Choroid plexus epithelial cell (primary cell): ENCODE measurements at regions not wholly inside any gene's neighbourhood (a gene's known extent, or its start where the extent isn't known, plus 50 kb on each side); places are given as distances from the start of the nearest gene placed in this dataset.
"Not testable (repeated sequence)": the region's sequence is repeated elsewhere in the genome, so short reads cannot be mapped to it uniquely, and the experiment has no call there.

Experiments
- DNase-seq: peaks from one replicate; pipeline ENCODE4 v3.0.0-alpha.2; 2010; ENCODE audit warnings: low read depth
- H3K4me3 ChIP-seq: 2 replicates; pipeline ENCODE4 v1.5.1; 2011; ENCODE audit warnings: low read depth, mild to moderate bottlenecking, control low read depth, low read length, moderate library complexity
- CTCF ChIP-seq: conservative IDR thresholded peaks from 2 replicates; pipeline ENCODE4 v1.5.1; 2011; ENCODE audit warnings: low read depth, mild to moderate bottlenecking, control low read depth, inconsistent platforms, low read length, moderate library complexity

DNA sequence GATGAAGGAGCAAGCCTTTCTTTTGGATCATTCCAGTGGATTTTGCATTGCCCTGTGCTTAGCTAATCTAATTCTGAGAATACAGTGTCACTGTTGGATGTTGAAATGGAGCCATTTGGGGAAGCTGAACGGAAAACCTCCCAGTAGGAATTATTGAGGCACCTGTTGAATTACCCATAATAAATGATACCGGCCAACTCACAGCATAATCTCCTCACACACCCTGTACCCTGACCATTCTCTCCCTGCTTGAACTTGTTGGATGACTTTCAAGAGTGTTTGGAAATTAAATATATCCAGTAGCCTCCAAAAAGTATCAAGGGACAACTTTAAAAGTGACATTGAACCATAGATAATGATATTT lies 171.4 kb upstream of the HES1 start:
- H3K4me3 ChIP-seq, result no peak overlapping the region
- no peak for DNase-seq
- no peak for TF ChIP-seq CTCF

- no peak for TF ChIP-seq CTCF
- H3K4me3 ChIP-seq, result no peak overlapping the region
- no peak for DNase-seq
These were observed 167.5 kb upstream of the HES1 start for GRCh38 chr3:193968380-193968974.

DNA sequence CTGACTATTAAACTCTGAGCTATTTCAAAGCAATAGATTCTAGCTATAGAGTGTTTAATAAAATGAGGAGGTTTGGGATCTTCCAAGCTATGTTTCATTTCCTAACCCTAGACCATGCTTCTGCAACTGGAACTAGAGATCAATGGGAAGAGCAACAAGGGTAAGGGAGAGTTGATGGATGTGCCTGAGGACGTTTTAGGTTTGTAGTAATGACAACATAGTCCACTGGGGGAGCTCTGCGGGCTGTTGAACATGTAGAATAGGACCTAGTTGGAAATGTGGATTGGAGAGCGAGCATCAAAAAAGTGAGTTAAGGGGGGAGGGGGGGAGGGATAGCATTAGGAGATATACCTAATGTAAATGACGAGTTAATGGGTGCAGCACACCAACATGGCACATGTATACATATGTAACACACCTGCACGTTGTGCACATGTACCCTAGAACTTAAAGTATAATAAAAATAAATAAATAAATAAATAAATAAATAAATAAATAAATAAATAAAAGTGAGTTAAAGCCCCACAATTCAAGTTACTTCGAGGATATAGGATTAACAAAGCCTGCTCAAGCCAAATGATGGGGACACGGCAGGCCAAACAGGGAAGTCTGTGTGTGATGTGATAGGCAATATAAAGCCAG lies 165.7 kb upstream of the HES1 start:
- DNase-seq, result peak; percentile 63
- peak; percentile 62 for TF ChIP-seq CTCF
- not testable (repeated sequence) for H3K4me3 ChIP-seq

DNA sequence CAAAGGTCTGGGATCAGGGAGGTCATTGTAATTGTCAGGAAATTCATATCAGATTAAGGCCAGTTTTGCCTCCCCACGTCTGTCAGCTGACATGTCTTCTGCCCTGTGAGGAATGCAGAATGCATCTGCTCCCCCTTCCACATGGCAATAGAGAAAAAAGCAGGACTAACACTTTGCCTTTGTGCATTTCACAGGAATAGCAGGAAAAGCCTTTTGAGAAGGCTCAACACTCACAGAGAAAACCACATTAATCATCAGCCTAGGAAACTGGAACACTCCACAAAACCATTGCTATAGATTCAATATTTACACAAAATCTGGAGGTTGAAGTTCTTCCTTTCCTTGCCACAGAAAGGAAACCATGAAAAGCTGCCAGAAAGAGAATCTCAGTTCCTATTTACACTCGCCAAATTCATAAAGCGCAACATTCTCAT lies 165.2 kb upstream of the HES1 start:
- DNase-seq, result peak; percentile 36
- H3K4me3 ChIP-seq, result no peak overlapping the region
- no peak for TF ChIP-seq CTCF

GRCh38 chr3:193971261-193971751 lies 164.6 kb upstream of the HES1 start:
- H3K4me3 ChIP-seq, result no peak overlapping the region
- TF ChIP-seq CTCF, result no peak
- peak; percentile 79 for DNase-seq

GRCh38 chr3:193971966-193972365 lies 164.0 kb upstream of the HES1 start:
- TF ChIP-seq CTCF, result no peak

GRCh38 chr3:193972832-193973231 lies 163.1 kb upstream of the HES1 start:
- H3K4me3 ChIP-seq, result no peak overlapping the region
- DNase-seq, result no peak
- TF ChIP-seq CTCF, result no peak

More at GRCh38 chr3:193971966-193972365, 164.0 kb upstream of the HES1 start:
- DNase-seq, result no peak
- no peak overlapping the region for H3K4me3 ChIP-seq
